ENCODE measurements at regions not wholly inside any gene's neighbourhood (a gene's known extent, or its start where the extent isn't known, plus 50 kb on each side); places are given as distances from the start of the nearest gene placed in this dataset.

DNA sequence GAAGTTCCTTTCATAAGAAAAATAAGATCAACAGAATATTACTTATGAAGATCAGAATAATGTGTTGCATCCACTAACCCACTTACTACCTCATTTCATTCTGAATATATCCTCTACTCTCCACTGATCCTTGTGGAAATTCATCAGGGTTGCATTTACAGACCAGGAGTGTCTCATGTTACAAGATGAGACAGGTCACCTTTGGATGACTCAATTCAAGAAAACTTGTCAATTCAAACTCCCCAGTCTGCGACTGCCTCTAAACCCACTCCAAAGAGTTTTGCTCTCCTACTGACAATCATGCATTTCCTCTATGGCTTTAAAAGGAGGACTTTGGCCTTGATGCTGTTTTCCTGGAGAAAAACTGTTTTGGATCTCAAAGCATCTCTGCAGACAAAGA, 68.4 kb downstream of the ID4 start:
- no TSS peak for BruUV-seq (replicated peaks)
- Histone ChIP-seq H3K9me2 (replicated peaks; ENCODE audit: low read length) (no peaks in the 10 kb centered on the region), H3K9ac (ENCODE audit: low read length) (no peak overlapping the region), H3K27me3 (ENCODE audit: low read length) (no peaks in the 10 kb centered on the region), H3K4me1 (ENCODE audit: insufficient read depth, low read length) (peaks cover 9% of the 10 kb centered on the region; the same call in 1 of the 2 replicates), H3K36me3 (ENCODE audit: low read depth, low read length) (no peaks in the 10 kb centered on the region), H3K79me2 (ENCODE audit: low read length) (no peaks in the 10 kb centered on the region), H3K4me2 (ENCODE audit: low read length) (no peak overlapping the region), H3K27ac (ENCODE audit: low read length) (no peak overlapping the region), H2AFZ (ENCODE audit: low read length) (no peak overlapping the region), H3K4me3 (ENCODE audit: low read length) (no peak overlapping the region), H3K9me3 (ENCODE audit: low read length) (no peaks in the 10 kb centered on the region), H3F3A (ENCODE audit: low read length, unreplicated experiment) (no peaks in the 10 kb centered on the region), H4K20me1 (ENCODE audit: low read length) (no peaks in the 10 kb centered on the region)
- peak; percentile 72 for DNase-seq
- ChIA-PET POLR2A (ENCODE audit: unreplicated experiment) (no interaction called here), CTCF (no interaction called here)
- peak; percentile 64 for ATAC-seq
- TF ChIP-seq EZH2phosphoT487 (IDR thresholded peaks at IDR 0.05; ENCODE audit: borderline replicate concordance, low read length) (no peak), EZH2 (IDR thresholded peaks at IDR 0.05; ENCODE audit: low read length, unreplicated experiment) (no peak)
- TF ChIP-seq, protein P1, sequence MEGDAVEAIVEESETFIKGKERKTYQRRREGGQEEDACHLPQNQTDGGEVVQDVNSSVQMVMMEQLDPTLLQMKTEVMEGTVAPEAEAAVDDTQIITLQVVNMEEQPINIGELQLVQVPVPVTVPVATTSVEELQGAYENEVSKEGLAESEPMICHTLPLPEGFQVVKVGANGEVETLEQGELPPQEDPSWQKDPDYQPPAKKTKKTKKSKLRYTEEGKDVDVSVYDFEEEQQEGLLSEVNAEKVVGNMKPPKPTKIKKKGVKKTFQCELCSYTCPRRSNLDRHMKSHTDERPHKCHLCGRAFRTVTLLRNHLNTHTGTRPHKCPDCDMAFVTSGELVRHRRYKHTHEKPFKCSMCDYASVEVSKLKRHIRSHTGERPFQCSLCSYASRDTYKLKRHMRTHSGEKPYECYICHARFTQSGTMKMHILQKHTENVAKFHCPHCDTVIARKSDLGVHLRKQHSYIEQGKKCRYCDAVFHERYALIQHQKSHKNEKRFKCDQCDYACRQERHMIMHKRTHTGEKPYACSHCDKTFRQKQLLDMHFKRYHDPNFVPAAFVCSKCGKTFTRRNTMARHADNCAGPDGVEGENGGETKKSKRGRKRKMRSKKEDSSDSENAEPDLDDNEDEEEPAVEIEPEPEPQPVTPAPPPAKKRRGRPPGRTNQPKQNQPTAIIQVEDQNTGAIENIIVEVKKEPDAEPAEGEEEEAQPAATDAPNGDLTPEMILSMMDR (conservative IDR thresholded peaks at IDR 0.05; ENCODE audit: low read depth, low read length) = no peak
- intact Hi-C loops (cut with micrococcal nuclease) = no loop called here

DNA sequence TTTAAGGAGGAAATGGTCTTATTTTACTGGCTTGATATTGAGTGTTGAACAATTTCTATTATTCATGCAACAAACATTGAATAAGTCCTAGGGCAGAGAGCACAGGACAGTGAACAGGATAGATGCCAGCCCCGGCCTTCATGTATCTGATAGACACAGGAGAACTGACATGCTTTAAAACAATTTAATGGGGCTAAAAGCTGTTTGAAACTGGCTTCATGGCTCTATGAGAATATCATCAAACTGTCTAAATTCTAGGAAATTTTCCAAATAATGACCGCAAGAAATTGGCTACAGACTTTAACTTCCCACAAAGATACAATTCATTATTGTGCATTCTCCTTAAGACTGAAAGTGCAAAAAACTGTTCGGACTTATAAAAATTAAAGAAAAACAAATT, 69.0 kb downstream of the ID4 start:
- Histone ChIP-seq H3K27ac (ENCODE audit: low read length) (no peak overlapping the region), H3K9me3 (ENCODE audit: low read length) (no peaks in the 10 kb centered on the region), H3K9me2 (replicated peaks; ENCODE audit: low read length) (no peaks in the 10 kb centered on the region), H4K20me1 (ENCODE audit: low read length) (no peaks in the 10 kb centered on the region), H3K9ac (ENCODE audit: low read length) (no peak overlapping the region), H3F3A (ENCODE audit: low read length, unreplicated experiment) (no peaks in the 10 kb centered on the region), H3K27me3 (ENCODE audit: low read length) (no peaks in the 10 kb centered on the region), H3K4me1 (ENCODE audit: insufficient read depth, low read length) (peaks cover 9% of the 10 kb centered on the region; the same call in 1 of the 2 replicates), H2AFZ (ENCODE audit: low read length) (no peak overlapping the region), H3K79me2 (ENCODE audit: low read length) (no peaks in the 10 kb centered on the region), H3K4me3 (ENCODE audit: low read length) (no peak overlapping the region), H3K36me3 (ENCODE audit: low read depth, low read length) (no peaks in the 10 kb centered on the region), H3K4me2 (ENCODE audit: low read length) (no peak overlapping the region)
- CTCF ChIA-PET = no interaction called here
- BruUV-seq (replicated peaks) = no TSS peak
- POLR2A ChIA-PET (ENCODE audit: unreplicated experiment) = no interaction called here
- ATAC-seq (no peak), DNase-seq (no peak)
- TF ChIP-seq EZH2phosphoT487 (IDR thresholded peaks at IDR 0.05; ENCODE audit: borderline replicate concordance, low read length) (no peak), EZH2 (IDR thresholded peaks at IDR 0.05; ENCODE audit: low read length, unreplicated experiment) (no peak)
- TF ChIP-seq, protein P1 (conservative IDR thresholded peaks at IDR 0.05; ENCODE audit: low read depth, low read length) = no peak
- intact Hi-C loops (cut with micrococcal nuclease) = no loop called here

- POLR2A ChIA-PET (ENCODE audit: unreplicated experiment) = no interaction called here
- H3F3A ChIP-seq (ENCODE audit: low read length, unreplicated experiment) = no peaks in the 10 kb centered on the region
- no peak overlapping the region for H3K4me2 ChIP-seq (ENCODE audit: low read length)
- CTCF ChIA-PET = no interaction called here
- H2AFZ ChIP-seq (ENCODE audit: low read length) = no peak overlapping the region
- BruUV-seq (replicated peaks) = no TSS peak
- no peak overlapping the region for H3K4me3 ChIP-seq (ENCODE audit: low read length)
- no peaks in the 10 kb centered on the region for H3K4me1 ChIP-seq (ENCODE audit: insufficient read depth, low read length)
- H4K20me1 ChIP-seq (ENCODE audit: low read length) = no peaks in the 10 kb centered on the region
- intact Hi-C loops (cut with micrococcal nuclease) = no loop called here
- no peak overlapping the region for H3K9ac ChIP-seq (ENCODE audit: low read length)
- H3K27me3 ChIP-seq (ENCODE audit: low read length) = peaks cover 11% of the 10 kb centered on the region
- H3K36me3 ChIP-seq (ENCODE audit: low read depth, low read length) = no peaks in the 10 kb centered on the region
- H3K27ac ChIP-seq (ENCODE audit: low read length) = no peak overlapping the region
- H3K9me3 ChIP-seq (ENCODE audit: low read length) = no peaks in the 10 kb centered on the region
- no peaks in the 10 kb centered on the region; the same call in 1 of the 2 replicates for H3K9me2 ChIP-seq (replicated peaks; ENCODE audit: low read length)
- TF ChIP-seq EZH2 (IDR thresholded peaks at IDR 0.05; ENCODE audit: low read length, unreplicated experiment) = no peak
- TF ChIP-seq EZH2phosphoT487 (IDR thresholded peaks at IDR 0.05; ENCODE audit: borderline replicate concordance, low read length) = no peak
- TF ChIP-seq, protein P1 (conservative IDR thresholded peaks at IDR 0.05; ENCODE audit: low read depth, low read length) = no peak
- no peaks in the 10 kb centered on the region for H3K79me2 ChIP-seq (ENCODE audit: low read length)
- ATAC-seq = no peak
- no peak for DNase-seq
These were observed 74.1 kb downstream of the ID4 start for GRCh38 chr6:19911223-19911622.
